ENCODE measurements at regions not wholly inside any gene's neighbourhood (a gene's known extent, or its start where the extent isn't known, plus 50 kb on each side); places are given as distances from the start of the nearest gene placed in this dataset.

DNA sequence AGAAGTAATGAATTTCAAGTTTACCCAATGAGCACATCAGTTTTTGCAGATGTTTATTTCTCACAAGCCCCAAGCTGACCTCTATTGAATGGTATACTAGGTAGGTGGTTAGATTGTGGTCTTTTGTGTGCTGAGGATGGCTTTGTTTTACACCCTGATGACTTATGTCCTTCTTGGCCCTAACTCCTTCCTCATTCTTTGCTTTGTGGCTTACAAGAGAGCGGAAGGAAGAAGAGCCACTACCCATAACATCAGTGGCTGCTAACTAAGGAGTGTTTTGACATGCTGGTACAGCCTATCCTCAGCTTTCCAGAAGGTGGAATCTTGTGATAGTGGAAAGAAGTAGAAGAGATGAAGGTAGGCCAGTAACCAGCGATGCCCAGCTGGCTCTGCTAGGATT, 85.7 kb upstream of the NTRK2 start:
- intact Hi-C loops (cut with micrococcal nuclease), result no loop called here

DNA sequence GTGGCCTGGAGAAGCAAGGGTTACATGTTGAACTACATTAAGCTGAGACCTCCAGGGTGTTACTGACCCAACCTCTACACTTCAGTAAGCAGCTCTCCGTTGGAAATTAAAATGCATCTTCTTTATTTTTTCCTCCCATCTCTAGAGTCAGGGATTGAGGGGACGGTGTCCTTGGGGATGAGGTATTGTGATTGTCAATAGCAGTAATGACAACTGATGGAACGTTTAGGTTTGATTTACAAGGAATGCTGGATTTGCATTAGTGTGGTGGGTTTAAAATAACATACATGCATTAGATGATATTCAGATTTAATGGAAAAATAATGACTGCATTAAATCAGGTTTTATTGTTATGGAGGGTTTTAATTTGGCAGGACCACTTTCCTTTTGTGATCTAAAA, 82.9 kb upstream of the NTRK2 start:
- intact Hi-C loops (cut with micrococcal nuclease), result no loop called here

DNA sequence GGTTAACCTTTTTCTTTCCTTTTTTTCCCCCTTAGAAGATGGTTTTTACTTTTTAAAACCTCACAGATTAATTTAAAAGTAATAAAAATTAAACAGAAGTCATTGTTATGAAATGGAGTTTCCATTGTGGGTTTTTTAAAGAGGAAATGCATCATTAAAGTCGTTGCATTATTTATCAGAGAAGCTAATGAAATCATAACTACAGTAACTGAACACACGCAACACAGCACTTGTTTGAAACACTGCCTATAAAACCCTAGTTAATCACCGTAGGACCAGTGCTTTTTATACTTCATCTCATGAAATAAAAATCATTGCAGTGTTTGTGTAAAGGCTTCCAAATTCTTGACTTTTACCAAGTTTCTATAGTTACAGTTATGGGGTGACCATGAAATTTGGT, 82.4 kb upstream of the NTRK2 start:
- intact Hi-C loops (cut with micrococcal nuclease), result no loop called here

DNA sequence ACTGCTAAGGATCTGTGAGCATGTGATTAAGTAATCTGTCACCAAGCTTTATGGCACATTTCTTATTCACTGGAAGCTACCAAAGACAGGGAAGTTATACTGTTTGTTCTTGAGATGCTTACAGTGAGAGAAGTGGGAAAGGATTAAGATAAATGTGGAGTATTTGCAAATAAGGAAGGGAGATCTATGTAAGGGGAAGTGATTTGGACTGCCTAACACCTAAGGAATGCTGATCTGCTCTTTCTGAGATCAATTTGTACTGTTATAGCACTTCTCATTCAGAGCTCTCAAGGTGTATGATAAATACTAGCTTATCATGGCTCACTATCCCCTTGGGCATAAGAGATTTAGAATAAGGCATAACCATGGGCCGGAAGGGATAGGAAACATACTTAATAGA, 80.0 kb upstream of the NTRK2 start:
- intact Hi-C loops (cut with micrococcal nuclease), result no loop called here

DNA sequence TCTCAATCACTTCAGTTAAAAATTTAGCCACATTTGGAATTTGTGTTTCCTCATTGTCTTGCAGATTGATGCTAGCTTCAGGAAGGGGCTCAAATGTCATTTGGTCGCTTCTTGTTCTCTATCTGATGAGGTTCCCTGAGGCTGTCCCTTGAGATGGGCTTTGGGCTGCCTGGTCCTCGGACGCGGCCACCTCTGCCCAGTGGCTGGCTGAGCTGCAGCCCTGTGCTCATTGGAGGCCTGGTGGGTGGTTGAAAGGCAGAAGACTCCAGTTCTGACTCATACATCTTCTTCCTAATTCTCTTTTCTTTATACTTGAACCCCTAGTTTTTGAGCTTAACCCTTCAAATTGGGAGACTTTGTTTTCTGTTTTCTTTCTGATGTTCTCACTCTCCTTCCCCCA, 78.8 kb upstream of the NTRK2 start:
- intact Hi-C loops (cut with micrococcal nuclease), result no loop called here

DNA sequence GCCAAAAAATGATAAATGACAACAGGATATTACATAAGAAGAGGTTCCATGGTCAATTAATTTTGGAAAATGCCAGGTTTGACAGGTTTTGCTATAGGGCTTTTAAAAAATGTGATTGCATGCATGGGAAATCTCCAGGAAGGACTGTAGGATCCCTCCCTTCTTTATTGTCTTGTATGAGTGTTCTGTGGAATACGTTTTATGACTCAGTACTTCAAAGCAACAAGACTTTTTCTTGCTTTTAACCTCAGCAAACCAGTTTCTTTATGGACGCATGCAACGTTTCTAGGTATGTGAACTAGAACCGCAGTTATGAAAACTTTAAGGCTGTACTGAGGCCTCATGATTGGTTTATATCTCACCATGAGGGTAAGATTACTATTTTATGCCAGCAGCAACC, 76.6 kb upstream of the NTRK2 start:
- intact Hi-C loops (cut with micrococcal nuclease), result no loop called here

DNA sequence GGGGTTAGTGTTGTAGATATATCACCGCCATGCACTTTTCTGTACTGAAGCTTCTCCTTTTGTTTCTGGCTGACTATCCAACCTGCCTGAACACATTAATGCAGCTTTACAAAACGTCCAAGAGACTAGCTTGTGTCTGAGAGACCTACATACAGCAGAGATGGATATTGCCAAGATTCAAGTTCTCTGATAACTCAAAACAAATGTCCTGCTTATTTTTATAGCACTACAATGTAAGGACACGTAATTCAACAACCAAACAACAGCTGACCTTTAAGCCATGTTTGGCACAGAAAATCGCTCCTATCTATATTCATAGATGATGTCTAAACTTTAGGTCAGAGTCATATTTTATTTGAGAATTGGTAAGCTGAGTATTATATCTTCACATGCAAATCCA, 76.2 kb upstream of the NTRK2 start:
- intact Hi-C loops (cut with micrococcal nuclease), result no loop called here

DNA sequence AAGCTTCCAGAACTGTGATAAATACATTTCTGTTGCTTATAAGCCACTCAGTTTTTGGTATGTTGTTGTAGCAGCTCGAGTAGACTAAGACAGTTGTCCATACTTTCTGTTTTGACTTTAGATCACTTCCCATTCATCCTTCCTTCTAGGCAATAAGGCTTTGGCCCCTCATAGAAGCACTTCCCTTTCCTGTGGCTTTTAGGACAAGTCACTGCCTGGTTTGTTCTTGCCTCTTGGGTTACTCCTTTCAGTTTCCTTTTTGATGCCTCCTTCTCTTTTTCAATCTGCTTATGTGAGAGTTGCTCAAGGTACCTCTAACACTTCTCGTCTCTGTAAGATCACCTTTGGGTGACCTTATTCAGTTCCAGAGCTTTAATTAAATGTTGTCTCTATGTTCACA, 72.4 kb upstream of the NTRK2 start:
- intact Hi-C loops (cut with micrococcal nuclease), result no loop called here

DNA sequence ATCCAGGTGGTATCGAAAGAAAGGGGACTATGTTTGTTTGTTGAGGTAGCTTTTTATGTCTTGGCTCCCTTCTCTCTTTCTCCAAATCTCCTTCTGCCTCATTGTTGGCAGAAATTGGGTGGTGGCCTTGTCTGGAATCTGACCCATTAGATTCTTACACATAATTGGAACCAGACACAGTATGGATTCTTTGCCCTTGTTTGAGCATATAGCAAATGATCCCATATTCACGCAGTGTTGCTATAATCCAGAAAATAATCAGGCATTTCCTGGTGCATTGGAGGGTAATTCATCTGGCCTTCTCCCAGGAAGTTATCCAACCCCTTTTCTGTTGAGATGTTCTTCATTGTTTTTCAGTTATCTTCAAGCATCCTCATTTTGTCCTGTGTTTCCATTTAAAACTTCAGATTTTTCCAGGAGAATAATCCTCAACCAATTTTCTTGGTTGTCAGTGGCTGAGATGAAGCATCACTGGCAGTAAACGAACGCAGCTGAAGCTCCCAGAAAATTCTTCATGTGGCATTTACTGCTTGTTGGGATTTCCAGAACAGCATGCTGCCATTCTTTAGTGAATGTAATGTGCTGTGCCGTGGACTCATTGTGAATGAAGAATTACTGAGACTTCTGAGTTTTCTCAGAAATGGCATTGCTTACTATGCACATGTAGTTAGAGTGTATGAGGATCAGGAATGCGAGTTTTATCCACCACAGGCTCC, 70.5 kb upstream of the NTRK2 start:
- intact Hi-C loops (cut with micrococcal nuclease), result no loop called here

DNA sequence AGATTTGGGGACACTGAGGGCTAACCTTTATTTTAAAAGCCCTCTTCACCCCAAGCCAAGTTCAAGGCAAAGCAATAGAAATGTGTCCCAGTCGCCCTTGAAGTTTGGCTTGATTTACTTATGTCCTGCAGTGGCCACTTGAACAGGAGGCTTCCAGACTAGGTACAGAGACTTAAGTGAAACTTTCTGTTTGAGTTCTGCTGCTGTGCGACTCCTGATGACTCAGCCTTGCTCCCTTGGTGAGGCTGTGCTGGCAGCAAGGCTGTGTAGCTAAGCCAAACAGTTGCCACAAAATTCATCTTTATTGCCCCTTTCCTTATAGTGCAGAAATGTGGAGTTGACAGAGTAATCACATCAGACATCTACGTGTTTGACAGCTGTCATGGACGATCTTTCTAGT, 68.8 kb upstream of the NTRK2 start:
- intact Hi-C loops (cut with micrococcal nuclease), result no loop called here

DNA sequence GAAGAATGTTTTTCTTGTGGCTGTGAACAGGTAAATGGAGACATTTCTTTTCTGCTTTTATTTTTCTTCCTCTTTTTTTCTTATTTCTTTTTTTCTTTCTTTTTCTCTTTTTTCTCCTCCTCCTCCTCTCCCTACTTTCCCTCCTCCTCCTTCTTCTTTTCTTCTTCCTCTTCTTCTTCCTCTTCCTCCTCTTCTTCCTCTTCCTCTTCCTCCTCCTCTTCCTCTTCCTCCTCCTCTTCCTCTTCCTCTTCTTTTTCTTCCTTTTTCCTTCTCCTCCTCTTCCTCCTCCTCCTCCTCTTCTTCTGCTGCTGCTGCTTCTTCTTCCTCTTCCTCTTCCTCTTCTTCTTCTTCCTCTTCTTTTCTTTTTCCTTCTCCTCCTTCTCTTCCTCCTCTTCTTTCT, 65.3 kb upstream of the NTRK2 start:
- intact Hi-C loops (cut with micrococcal nuclease), result no loop called here

DNA sequence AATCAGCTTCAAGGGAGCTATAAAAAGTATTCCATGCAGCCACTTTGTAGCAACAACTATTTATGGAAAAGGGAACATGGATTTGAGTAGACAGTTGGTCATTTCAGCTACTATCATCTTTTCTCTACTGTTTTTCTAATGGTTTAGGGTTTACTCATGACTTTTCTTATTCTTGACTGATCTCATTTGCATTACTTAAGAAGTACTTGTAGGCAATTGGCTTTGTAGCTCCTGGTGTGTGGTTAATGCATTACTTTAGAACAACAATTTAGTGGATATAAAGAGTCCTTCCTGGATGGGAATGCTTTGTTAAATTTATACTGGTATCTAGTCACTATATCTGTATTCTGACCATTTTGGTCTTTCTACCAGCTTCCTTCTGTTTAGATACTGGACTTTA, 59.8 kb upstream of the NTRK2 start:
- intact Hi-C loops (cut with micrococcal nuclease), result no loop called here

DNA sequence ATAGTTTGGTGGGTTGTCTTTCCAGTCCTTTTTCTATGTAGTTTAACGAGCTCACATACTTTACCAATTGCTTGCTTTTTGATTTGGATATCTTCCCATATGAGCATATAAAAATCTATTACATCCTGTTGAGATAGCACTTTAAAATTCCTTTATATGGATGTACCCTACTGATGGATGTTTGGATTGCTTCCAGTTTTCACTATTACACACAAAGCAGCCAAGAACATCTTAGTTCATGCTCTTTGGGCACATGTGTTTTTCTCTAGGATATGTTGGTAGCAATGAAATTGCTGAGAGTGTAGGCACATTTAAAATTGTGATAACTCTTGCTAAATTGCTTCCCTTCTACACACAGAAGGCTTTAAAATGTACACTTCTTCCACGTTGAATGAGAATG, 56.1 kb upstream of the NTRK2 start:
- intact Hi-C loops (cut with micrococcal nuclease), result no loop called here

DNA sequence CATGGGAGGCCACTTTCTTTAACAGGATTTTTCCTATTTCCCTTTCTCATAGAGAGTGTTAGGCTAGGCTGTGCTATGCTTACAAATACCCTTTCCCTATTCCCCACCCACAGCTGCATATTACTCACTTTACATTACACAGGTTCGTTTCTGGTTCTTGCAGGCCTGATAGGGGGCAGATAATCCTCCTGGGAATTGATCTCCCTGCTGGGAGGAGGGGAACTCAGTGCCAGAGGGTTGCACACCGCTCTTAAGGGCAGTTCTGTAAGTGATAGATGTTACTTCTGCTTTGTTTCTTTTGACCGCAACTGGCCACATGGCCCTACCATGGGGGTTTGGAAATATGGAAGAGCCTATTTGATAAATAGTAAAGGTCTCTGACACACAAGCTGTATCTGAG, 54.0 kb upstream of the NTRK2 start:
- intact Hi-C loops (cut with micrococcal nuclease), result no loop called here

DNA sequence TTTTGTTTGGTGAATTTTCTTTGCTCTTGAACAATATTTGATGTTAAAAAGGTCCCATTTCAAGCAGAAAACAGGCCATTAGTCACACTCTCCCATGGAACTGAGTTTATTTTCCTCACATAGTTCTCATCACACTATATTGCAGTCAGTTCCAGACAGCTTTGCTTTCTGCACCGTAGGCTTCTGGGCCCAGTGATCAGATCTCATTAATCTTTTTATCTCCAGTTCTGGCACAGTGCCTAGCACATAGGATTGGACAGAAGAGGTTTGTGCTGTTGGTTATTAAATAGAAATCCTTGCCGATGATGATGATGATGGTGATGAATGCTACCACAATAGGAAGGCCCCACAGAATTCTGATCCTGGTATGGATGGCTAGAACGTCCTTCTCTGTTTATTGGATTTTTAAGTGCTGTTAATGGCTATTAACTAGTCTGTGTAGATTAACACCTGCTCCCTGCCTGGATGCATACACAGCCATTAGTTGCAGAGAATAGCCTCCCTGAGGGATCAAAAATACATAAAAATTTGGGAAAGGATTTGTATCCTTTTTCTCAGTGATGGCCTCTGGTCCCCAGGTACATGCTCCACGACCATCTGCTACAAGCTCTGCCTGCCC, 52.0 kb upstream of the NTRK2 start:
- intact Hi-C loops (cut with micrococcal nuclease), result no loop called here

All from T-helper 2 cell treated with Interferon-gamma antibody and Interleukin-4, amounts not matched to agents 100 ng/mL and 5 ng/mL, for 36 hours (primary cell).